ENCODE measurements at regions not wholly inside any gene's neighbourhood (a gene's known extent, or its start where the extent isn't known, plus 50 kb on each side); places are given as distances from the start of the nearest gene placed in this dataset.

- TF ChIP-seq EZH2 (IDR thresholded peaks at IDR 0.05; ENCODE audit: low read length) (no peak), CTCF (optimal IDR thresholded peaks at IDR 0.05 in 1 of 3, IDR thresholded peaks at IDR 0.05 in 1 of 3, conservative IDR thresholded peaks at IDR 0.05 in 1 of 3; ENCODE audit: extremely low read depth in 1 of 3, insufficient read depth in 2 of 3, low read length in 3 of 3) (no peak)
- H3K27me3 ChIP-seq (ENCODE audit: control insufficient read depth, extremely low read depth, insufficient read depth, low read length), result no peaks in the 10 kb centered on the region
- H3K9me1 ChIP-seq (ENCODE audit: control insufficient read depth, extremely low read depth, insufficient read depth, low read length), result no peaks in the 10 kb centered on the region
- H2AFZ ChIP-seq (ENCODE audit: control insufficient read depth, low read length), result no peak overlapping the region
- H4K20me1 ChIP-seq (ENCODE audit: control insufficient read depth, extremely low read depth, insufficient read depth, low read length), result no peaks in the 10 kb centered on the region
- dilution Hi-C loops (cut with MboI; ENCODE audit: extremely low pct_ligation_motif_present, low sequenced_read_pairs), result no loop called here
- no peak overlapping the region for H3K4me2 ChIP-seq (ENCODE audit: control insufficient read depth, extremely low read depth, insufficient read depth, low read depth, low read length)
- no peak for FAIRE-seq
- H3K9ac ChIP-seq (ENCODE audit: control insufficient read depth, extremely low read depth, insufficient read depth, low read length), result no peak overlapping the region
- H3K9me3 ChIP-seq (ENCODE audit: control insufficient read depth, low read depth, low read length), result no peaks in the 10 kb centered on the region
- no peaks in the 10 kb centered on the region for H3K36me3 ChIP-seq (ENCODE audit: control insufficient read depth in 2 of 2, extremely low read depth in 1 of 2, insufficient read depth in 2 of 2, low read length in 2 of 2)
- H3K4me1 ChIP-seq (ENCODE audit: control insufficient read depth, extremely low read depth, insufficient read depth, low read length), result no peaks in the 10 kb centered on the region
- no peaks in the 10 kb centered on the region for H3K79me2 ChIP-seq (ENCODE audit: control insufficient read depth, insufficient read depth, low read length)
- no peak overlapping the region for H3K27ac ChIP-seq (ENCODE audit: control insufficient read depth, insufficient read depth, low read length)
- no peak for DNase-seq (ENCODE audit: low read depth, low spot score)
- no peak overlapping the region for H3K4me3 ChIP-seq (ENCODE audit: control insufficient read depth in 2 of 3, extremely low read depth in 1 of 3, insufficient read depth in 2 of 3, low read depth in 1 of 3, low read length in 3 of 3)
Observed at GRCh38 chr16:73888840-73889490, 407.6 kb upstream of the PSMD7 start.

DNA sequence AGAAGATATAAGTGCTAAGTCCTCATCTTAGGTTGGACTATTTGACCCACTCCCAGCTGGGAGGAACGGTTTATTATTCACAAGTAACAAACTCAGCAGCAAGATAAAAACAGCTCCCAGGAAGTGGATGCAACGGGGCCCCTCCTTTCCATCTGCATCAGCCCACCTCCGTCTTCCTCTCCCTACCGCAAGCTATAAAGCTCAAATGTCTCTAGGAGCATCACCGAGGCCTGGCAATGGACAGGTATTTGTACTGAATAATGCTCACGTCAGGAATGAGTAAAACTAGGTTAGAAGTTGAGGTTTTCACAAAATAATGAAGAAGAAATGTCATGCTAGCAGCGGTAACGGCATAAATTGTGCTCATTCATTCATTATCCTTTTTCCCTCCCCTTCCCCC, 408.7 kb upstream of the PSMD7 start:
- DNase-seq (ENCODE audit: low read depth, low spot score), result no peak
- Histone ChIP-seq H3K79me2 (ENCODE audit: control insufficient read depth, insufficient read depth, low read length) (no peaks in the 10 kb centered on the region), H2AFZ (ENCODE audit: control insufficient read depth, low read length) (no peak overlapping the region), H3K27me3 (ENCODE audit: control insufficient read depth, extremely low read depth, insufficient read depth, low read length) (no peaks in the 10 kb centered on the region), H3K36me3 (ENCODE audit: control insufficient read depth in 2 of 2, extremely low read depth in 1 of 2, insufficient read depth in 2 of 2, low read length in 2 of 2) (no peaks in the 10 kb centered on the region), H3K9me1 (ENCODE audit: control insufficient read depth, extremely low read depth, insufficient read depth, low read length) (no peaks in the 10 kb centered on the region), H3K4me3 (ENCODE audit: control insufficient read depth in 2 of 3, extremely low read depth in 1 of 3, insufficient read depth in 2 of 3, low read depth in 1 of 3, low read length in 3 of 3) (no peak overlapping the region), H3K27ac (ENCODE audit: control insufficient read depth, insufficient read depth, low read length) (no peak overlapping the region), H3K4me1 (ENCODE audit: control insufficient read depth, extremely low read depth, insufficient read depth, low read length) (no peaks in the 10 kb centered on the region), H3K9me3 (ENCODE audit: control insufficient read depth, low read depth, low read length) (no peaks in the 10 kb centered on the region), H3K9ac (ENCODE audit: control insufficient read depth, extremely low read depth, insufficient read depth, low read length) (no peak overlapping the region), H4K20me1 (ENCODE audit: control insufficient read depth, extremely low read depth, insufficient read depth, low read length) (no peaks in the 10 kb centered on the region), H3K4me2 (ENCODE audit: control insufficient read depth, extremely low read depth, insufficient read depth, low read depth, low read length) (no peak overlapping the region)
- TF ChIP-seq CTCF (optimal IDR thresholded peaks at IDR 0.05 in 1 of 3, IDR thresholded peaks at IDR 0.05 in 1 of 3, conservative IDR thresholded peaks at IDR 0.05 in 1 of 3; ENCODE audit: extremely low read depth in 1 of 3, insufficient read depth in 2 of 3, low read length in 3 of 3) (no peak), EZH2 (IDR thresholded peaks at IDR 0.05; ENCODE audit: low read length) (no peak)
- dilution Hi-C loops (cut with MboI; ENCODE audit: extremely low pct_ligation_motif_present, low sequenced_read_pairs), result no loop called here
- no peak for FAIRE-seq

Data from keratinocyte (primary cell).